Stomach (tissue), 8 donors: ENCODE measurements at regions not wholly inside any gene's neighbourhood (a gene's known extent, or its start where the extent isn't known, plus 50 kb on each side); places are given as distances from the start of the nearest gene placed in this dataset.
"Not testable (repeated sequence)": the region's sequence is repeated elsewhere in the genome, so short reads cannot be mapped to it uniquely, and the experiment has no call there.

Source experiments
- DNase-seq, 2 donors: peaks; one replicate each; pipeline versions ENCODE4 v3.0.0 to v3.0.0-alpha.2; 2013 to 2019
- H3K27ac ChIP-seq, 5 donors: fragments of 200-600 bp in 4 of 5; sonication (generic) in 4 of 5; one replicate each; pipeline ENCODE4 v1.5.1; 2013 to 2019; ENCODE audit warnings: mild to moderate bottlenecking in 1 of 5, moderate library complexity in 1 of 5
- H3K27me3 ChIP-seq, 3 donors: fragments of 200-600 bp; sonication (generic); one replicate each; pipeline ENCODE4 v1.5.1; 2017 to 2019; ENCODE audit warnings: mixed run types in 1 of 3
- H3K36me3 ChIP-seq, 4 donors: fragments of 200-600 bp; sonication (generic); 1 replicate in 3 of 4; 2 replicates in 1 of 4; pipeline ENCODE4 v1.5.1; 2016 to 2019
- H3K4me1 ChIP-seq, 4 donors: fragments of 200-600 bp; sonication (generic); one replicate each; pipeline ENCODE4 v1.5.1; 2016 to 2019
- H3K4me3 ChIP-seq, 4 donors: fragments of 200-600 bp; sonication (generic) in 3 of 4; one replicate each; pipeline ENCODE4 v1.5.1; 2016 to 2019; ENCODE audit warnings: mild to moderate bottlenecking in 1 of 4
- H3K9me3 ChIP-seq, 4 donors: fragments of 200-600 bp; sonication (generic); one replicate each; pipeline ENCODE4 v1.5.1; 2016 to 2019
- EP300 ChIP-seq: sonication (generic); formaldehyde crosslinking; IDR thresholded peaks from one replicate; pipeline ENCODE4 v1.6.1; 2017; ENCODE audit warnings: antibody characterized with exemption
- POLR2A ChIP-seq, 4 donors: fragments of 450-650 bp; IDR thresholded peaks; one replicate each; pipeline ENCODE4 v1.6.1; 2016; ENCODE audit warnings: antibody characterized with exemption in 4 of 4, control low read depth in 2 of 4, mild to moderate bottlenecking in 1 of 4, moderate library complexity in 1 of 4
- POLR2AphosphoS5 ChIP-seq, 3 donors: sonication (generic); formaldehyde crosslinking; IDR thresholded peaks; one replicate each; pipeline ENCODE4 v1.6.1; 2016; ENCODE audit warnings: antibody characterized with exemption in 3 of 3
- WGBS, 5 donors: extraction: QIAGEN DNeasy Blood & Tissue Kit in 3 of 5; methylation state at CpG; one replicate each; pipeline versions ENCODE4 v1.1.5 to v1.1.7; 2013 to 2018; 5-methylcytosine and 5-hydroxymethylcytosine counted together
- intact Hi-C: fragments of 100-400 bp; cut with DNase I; formaldehyde crosslinking; loops from one replicate; pipeline ENCODE4 v1.15.1; 2023; ENCODE audit warnings: low total_unique reads
- TF ChIP-seq, protein P1 (sequence below), 7 experiments: fragments of 450-650 bp in 4 of 7; fragments of 200-600 bp in 3 of 7; sonication (generic) in 3 of 7; IDR thresholded peaks; one replicate each; pipeline ENCODE4 v1.5.1; 2016 to 2019; ENCODE audit warnings: antibody characterized with exemption in 7 of 7, control low read depth in 2 of 7, mild to moderate bottlenecking in 1 of 7
- donor health status: healthy with polysubstance abuse.
- donor health status: Bipolar disorder and iron deficiency.
- donor health status: healthy.

DNA sequence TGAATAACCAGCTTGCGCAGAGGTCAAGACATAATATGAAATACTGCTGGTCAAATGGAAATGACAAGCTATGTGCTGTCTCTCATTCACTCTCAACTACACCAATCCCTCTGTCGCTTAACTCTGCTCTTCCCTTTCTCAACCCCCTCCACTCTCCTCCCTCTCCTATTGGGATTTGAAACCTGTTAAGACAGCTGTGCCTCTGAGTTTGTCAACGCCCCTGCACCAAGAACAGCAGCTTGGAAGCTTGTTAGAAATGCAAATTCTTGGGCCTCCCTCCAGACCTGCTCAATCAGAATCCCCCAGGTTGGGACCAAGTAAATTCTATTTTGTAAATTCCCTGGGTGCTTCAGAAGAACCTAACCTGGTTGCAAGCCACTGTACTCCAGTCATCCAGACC, 149.7 kb upstream of the ATP2B2 start:
- H3K36me3 ChIP-seq, result no peaks in the 10 kb centered on the region
- no peak for DNase-seq
- WGBS, 5 donors, result 53 to 62% (median 56%) methylated on average over 3 of the region's 3 CpGs
- TF ChIP-seq, protein P1, sequence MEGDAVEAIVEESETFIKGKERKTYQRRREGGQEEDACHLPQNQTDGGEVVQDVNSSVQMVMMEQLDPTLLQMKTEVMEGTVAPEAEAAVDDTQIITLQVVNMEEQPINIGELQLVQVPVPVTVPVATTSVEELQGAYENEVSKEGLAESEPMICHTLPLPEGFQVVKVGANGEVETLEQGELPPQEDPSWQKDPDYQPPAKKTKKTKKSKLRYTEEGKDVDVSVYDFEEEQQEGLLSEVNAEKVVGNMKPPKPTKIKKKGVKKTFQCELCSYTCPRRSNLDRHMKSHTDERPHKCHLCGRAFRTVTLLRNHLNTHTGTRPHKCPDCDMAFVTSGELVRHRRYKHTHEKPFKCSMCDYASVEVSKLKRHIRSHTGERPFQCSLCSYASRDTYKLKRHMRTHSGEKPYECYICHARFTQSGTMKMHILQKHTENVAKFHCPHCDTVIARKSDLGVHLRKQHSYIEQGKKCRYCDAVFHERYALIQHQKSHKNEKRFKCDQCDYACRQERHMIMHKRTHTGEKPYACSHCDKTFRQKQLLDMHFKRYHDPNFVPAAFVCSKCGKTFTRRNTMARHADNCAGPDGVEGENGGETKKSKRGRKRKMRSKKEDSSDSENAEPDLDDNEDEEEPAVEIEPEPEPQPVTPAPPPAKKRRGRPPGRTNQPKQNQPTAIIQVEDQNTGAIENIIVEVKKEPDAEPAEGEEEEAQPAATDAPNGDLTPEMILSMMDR (IDR thresholded peaks at IDR 0.05), result no peak
- no peak for TF ChIP-seq EP300
- TF ChIP-seq POLR2AphosphoS5 (IDR thresholded peaks at IDR 0.05), result no peak
- TF ChIP-seq POLR2A (IDR thresholded peaks at IDR 0.05), result no peak
- no peaks in the 10 kb centered on the region for H3K4me1 ChIP-seq
- H3K9me3 ChIP-seq, result peaks cover 0 to 6% (median 2%) of the 10 kb centered on the region in 4 donors
- H3K27ac ChIP-seq, result no peak overlapping the region
- H3K27me3 ChIP-seq, result peaks cover 0 to 22% (median 8%) of the 10 kb centered on the region in 3 donors
- no peak overlapping the region for H3K4me3 ChIP-seq
- intact Hi-C loops, result no loop called here

GRCh38 chr3:10657339-10657738, 152.0 kb upstream of the ATP2B2 start:
- 23 to 38% (median 32%) methylated on average over 4 to 5 of the region's 5 CpGs for WGBS, 5 donors
- H3K36me3 ChIP-seq, H3K4me1 ChIP-seq, intact Hi-C loops, H3K4me3 ChIP-seq, DNase-seq, H3K27ac ChIP-seq, H3K9me3 ChIP-seq: not testable (repeated sequence)
- peaks cover 0 to 16% (median 8%) of the 10 kb centered on the region in 3 donors for H3K27me3 ChIP-seq

DNA sequence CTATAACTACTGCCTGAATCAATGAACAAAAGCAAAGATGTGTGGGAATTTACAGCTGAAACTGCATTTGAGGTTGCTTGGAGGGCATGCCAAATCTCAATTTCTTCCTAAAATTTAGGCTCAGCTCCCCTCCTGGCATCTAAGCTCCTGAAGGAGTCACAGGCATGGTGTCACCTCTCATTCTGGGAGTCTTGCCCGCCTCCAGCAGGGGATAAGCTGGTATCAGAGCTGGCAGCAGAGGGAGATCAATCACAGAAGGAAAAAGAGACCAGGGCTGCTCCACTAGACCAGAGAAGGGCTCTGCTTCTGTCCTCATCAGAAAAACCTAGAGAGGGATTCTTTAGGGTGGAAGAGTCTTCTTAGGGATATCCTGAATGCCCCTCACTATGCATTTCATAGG, 150.4 kb upstream of the SLC6A11 start:
- intact Hi-C loops, result no loop called here
- Histone ChIP-seq H3K4me1 (no peaks in the 10 kb centered on the region), H3K36me3 (no peaks in the 10 kb centered on the region), H3K27ac (no peak overlapping the region), H3K27me3 (peaks cover 0 to 55% (median 0%) of the 10 kb centered on the region in 3 donors), H3K4me3 (no peak overlapping the region), H3K9me3 (peaks cover 0 to 4% (median 0%) of the 10 kb centered on the region in 4 donors)
- DNase-seq, result no peak
- 50 to 73% (median 69%) methylated on average over 1 of the region's 1 CpG for WGBS, 5 donors
- no peak for TF ChIP-seq EP300
- TF ChIP-seq, protein P1 (IDR thresholded peaks at IDR 0.05), result no peak
- TF ChIP-seq POLR2AphosphoS5 (IDR thresholded peaks at IDR 0.05), result no peak
- TF ChIP-seq POLR2A (IDR thresholded peaks at IDR 0.05), result no peak

GRCh38 chr3:10666621-10667020, 149.4 kb upstream of the SLC6A11 start:
- 3 to 29% (median 25%) methylated on average over 6 of the region's 6 CpGs for WGBS, 5 donors
- peaks cover 0 to 55% (median 0%) of the 10 kb centered on the region in 3 donors for H3K27me3 ChIP-seq
- TF ChIP-seq POLR2A (IDR thresholded peaks at IDR 0.05) (no peak), EP300 (no peak), POLR2AphosphoS5 (IDR thresholded peaks at IDR 0.05) (no peak)
- TF ChIP-seq, protein P1 (IDR thresholded peaks at IDR 0.05), result no peak
- DNase-seq, result peak in 1 of 2 donors; percentile 12
- peaks cover 0 to 2% (median 0%) of the 10 kb centered on the region in 4 donors for H3K9me3 ChIP-seq
- H3K4me1 ChIP-seq, result no peaks in the 10 kb centered on the region
- no peak overlapping the region for H3K4me3 ChIP-seq
- H3K36me3 ChIP-seq, result no peaks in the 10 kb centered on the region
- intact Hi-C loops, result no loop called here
- peak overlapping the region in 1 of 5 donors; percentile 46 for H3K27ac ChIP-seq

DNA sequence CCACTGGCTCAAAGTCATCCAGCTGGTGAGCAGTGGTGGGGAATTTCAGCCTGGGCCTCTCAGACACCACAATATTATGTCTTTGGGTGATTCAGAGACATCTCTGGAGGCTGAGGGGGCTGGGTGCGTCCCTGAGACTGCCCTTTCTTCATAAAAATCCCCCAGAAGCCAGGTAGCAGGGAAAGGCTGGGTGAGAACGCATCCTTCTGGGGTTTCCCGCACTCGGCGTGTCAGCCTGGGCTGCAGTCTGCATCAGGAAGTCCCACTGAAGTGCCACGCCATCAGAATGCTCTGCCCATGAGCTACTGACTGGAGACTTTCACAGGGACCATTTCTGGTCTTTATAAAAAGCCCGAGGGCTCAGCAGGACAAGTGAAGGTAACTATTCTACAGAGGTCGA, 148.8 kb upstream of the SLC6A11 start:
- intact Hi-C loops, result no loop called here
- peak overlapping the region in 1 of 5 donors; percentile 46 for H3K27ac ChIP-seq
- H3K9me3 ChIP-seq, result no peaks in the 10 kb centered on the region
- TF ChIP-seq POLR2AphosphoS5 (IDR thresholded peaks at IDR 0.05), result no peak
- no peak for TF ChIP-seq EP300
- TF ChIP-seq POLR2A (IDR thresholded peaks at IDR 0.05), result no peak
- TF ChIP-seq, protein P1 (IDR thresholded peaks at IDR 0.05), result no peak
- no peak overlapping the region for H3K4me3 ChIP-seq
- WGBS, 5 donors, result 65 to 78% (median 70%) methylated on average over 7 to 8 of the region's 8 CpGs
- H3K4me1 ChIP-seq, result peaks cover 0 to 2% (median 0%) of the 10 kb centered on the region in 4 donors
- peaks cover 0 to 55% (median 0%) of the 10 kb centered on the region in 3 donors for H3K27me3 ChIP-seq
- no peaks in the 10 kb centered on the region for H3K36me3 ChIP-seq
- no peak for DNase-seq
